Amniotic stem cell (primary cell): ENCODE measurements at regions not wholly inside any gene's neighbourhood (a gene's known extent, or its start where the extent isn't known, plus 50 kb on each side); places are given as distances from the start of the nearest gene placed in this dataset.

Experiments used
- DNase-seq: peaks from one replicate; lab custom pipeline; 2025; lab: John Stamatoyannopoulos, UW

DNA sequence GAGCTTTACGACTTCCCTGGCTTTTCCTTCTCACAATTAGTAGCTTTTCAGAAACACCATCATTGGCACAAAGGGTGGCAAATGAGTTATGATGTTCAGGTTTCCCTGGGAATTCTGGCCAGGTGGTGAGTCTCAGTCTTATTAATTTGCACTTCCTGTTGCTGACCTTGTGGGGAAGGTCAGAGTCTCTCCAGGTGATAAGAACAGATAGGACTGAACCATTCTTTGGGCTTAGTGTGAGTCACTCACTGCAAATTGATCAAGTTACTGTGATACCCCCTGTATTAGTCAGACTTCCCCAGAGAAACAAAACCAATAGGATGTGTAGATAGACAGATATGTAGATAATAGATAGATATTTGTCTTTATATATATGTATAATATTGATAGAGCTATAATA is 53.8 kb upstream of the RANBP3L start:
- no peak for DNase-seq

GRCh38 chr5:36356915-36357314 is 55.2 kb upstream of the RANBP3L start:
- no peak for DNase-seq

DNA sequence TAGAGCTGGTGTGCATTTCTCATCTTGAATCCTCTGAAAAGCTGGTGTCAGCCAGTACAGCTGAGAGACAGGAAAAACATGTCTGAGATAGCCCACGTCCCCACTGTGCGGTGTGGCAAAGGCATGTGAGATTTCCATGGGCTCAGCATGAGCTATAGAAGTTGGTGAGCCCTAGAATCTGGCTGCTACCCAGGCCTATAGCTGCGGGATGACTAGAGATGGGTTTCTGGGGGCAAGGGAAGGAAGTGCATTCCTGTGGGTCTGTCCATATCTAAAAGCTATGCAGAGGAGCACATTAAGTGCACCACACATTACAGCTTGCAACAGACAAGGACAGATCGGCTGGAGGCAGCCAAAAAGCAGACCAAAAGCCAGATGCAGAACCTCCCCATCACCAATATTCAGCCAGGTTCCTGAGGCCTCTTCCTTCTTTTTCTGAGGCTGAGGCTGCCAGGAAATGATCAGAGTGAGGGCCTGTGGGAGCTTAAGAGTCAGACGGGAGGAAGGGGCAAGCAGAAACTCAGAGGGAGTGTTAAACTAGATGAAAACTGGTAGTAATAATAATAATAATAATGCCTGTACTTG is 55.8 kb upstream of the RANBP3L start:
- peak; percentile 7 for DNase-seq

DNA sequence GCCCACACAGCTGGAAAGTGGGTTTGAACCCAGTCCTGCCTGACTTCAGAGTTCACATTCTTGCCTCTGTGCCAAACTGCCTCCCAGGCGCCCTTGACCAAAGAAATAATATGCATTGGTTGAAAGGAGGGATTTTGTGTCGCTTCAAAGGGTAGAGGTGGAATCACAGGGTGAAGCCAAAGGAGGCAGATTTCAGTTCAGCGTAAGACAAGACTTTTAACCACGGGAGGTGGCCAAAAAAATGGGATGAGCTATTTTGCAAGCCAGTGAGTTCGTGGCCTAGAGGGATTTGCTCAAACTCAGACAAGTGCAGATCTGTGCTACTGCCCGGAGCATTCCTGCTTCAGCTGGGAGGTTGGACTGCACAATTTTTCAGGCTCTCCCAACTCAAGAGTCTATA is 57.6 kb upstream of the RANBP3L start:
- DNase-seq, result no peak

- DNase-seq, result no peak
Measured at GRCh38 chr5:36360307-36360706, 58.6 kb upstream of the RANBP3L start.

DNA sequence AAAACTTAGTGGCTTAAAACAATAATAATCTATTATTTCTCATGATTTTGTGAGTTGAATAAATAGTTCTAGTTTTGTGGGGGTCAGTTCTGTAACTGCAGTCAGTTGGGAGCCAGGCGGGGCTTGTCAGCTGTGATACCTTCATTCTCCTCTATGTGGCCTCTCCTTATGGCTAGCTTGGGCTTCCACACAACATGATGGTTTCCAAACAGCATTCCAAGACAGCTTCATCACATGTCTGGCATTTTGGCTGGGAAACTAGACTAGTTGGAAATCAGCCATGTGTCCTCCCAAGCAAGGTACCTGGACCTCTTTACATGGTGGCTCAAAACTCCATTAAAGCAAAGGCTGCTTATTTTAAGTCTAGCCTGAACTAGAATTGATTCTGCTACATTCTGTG is 61.4 kb upstream of the RANBP3L start:
- DNase-seq, result no peak

DNA sequence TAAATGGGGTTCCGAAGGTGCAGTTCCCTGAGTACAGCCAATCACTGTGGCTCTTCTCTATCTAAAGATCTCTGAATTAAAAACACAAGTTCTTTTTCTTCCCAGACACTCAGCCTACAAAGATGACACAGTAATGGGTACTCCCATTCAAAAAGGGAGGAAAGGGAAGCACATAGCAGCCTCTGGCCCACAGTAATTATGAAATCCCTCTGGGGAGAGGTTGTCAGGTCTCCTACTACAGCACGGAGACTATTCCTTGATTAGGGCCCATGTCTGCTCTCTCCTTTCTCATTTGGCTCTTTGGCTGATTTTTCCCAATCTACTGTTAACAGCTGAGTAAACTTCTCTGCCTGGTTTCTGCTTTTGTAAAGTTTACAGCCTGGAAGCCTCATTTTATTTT is 62.0 kb upstream of the RANBP3L start:
- DNase-seq, result no peak

GRCh38 chr5:36364473-36364872 is 62.8 kb upstream of the RANBP3L start:
- no peak for DNase-seq

GRCh38 chr5:36365896-36366295 is 64.2 kb upstream of the RANBP3L start:
- DNase-seq, result no peak

DNA sequence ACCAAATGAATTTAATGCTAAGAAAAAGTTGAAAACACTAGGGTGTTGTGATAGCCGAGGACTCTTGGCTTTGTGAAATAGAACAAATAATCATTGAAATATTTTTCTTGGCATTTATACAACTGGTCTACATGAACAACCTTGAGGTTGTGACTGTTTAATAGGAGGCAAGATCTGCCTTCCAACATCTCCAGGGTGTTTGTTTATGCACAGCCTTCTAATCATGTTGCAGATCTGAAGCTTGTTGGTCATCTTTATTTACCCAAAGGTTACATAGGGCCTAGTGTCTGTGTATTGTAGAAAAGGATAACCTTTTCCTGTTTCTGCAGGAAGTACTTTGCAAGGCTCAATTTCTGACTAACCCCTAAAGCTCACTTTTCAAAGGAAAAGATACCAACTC is 65.2 kb upstream of the RANBP3L start:
- DNase-seq, result no peak

DNA sequence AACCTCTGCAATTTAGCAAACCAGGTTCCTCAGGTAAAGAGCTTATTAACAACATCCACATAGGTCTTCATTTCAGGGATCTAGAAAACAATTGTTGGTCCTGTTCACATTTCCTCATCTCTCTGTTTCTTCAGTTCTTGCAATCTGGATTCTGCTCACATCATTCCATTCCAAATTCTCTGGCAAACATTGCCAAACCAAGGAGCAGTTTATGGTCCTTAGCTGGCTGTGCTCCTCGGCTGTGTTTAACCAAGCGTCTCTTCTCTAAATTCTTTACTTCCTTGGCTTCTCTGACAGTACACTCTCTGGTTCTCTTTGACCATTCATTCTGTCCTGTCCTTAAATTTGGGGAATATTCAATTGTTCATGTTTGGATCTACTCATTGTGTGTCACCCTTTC is 65.8 kb upstream of the RANBP3L start:
- no peak for DNase-seq

- DNase-seq, result no peak
Measured at GRCh38 chr5:36369219-36369690, 67.6 kb upstream of the RANBP3L start.

DNA sequence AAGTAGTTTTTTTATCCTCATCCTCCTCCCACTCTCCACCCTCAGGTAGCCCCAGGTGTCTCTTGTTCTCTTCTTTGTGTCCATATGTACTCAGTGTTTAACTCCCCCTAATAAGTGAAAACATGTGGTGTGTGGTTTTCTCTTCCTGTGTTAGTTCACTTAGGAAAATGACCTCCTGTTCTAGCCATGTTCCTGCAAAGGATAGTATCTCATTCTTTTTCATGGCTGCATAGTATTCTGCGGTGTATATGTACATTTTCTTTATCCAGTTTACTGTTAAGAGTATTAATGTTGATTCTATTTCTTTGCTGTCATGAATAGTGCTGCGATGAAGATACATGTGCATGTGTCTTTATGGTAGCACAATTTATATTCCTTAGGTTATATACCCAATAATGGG is 68.4 kb upstream of the RANBP3L start:
- DNase-seq, result no peak

DNA sequence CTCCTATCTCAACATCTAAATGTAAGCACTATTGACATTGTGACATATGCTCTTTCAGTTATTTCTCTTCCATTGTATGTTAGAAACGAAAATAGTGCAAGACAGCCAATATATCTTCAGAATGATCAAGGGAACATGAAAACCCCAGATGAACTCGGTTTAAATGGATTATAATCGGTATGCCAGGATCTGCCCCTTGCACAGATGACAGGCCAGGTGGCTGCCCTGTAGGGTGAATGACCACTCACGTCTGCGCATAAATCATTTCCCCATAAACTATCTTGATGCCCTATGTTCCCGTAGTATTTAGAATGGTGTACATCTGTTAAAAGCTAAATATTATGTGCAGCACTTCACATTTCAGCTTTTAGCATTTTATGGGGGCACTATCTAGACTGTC is 69.7 kb upstream of the RANBP3L start:
- no peak for DNase-seq

GRCh38 chr5:36373527-36374086 is 71.9 kb upstream of the RANBP3L start:
- no peak for DNase-seq

DNA sequence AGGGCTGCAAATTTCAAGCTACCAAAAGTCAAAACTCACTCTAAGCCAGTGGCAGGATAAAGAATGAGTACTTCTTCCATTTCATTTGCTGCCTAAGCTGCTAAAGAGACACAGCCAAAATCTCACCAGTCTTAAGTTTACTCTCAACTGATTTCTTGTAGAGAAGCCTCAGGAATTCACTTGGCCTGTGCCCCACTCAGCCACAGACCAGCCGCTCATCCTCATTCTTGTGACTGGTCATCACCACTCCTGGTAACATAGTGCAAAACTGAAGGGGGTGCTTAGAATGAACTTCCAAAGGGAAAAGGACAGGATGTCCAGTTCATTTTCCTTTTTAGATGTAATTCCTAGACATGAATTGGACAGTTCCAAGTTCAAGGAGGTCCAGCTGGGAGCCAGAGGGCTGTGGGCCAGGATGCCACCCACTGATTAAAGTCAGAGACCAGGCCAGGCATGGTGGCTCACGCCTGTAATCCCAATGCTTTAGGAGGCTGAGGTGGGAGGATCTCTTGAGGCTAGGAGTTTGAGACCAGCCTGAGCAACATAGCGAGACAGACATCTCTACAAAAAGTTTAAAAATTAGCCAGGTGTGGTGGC is 72.7 kb upstream of the RANBP3L start:
- DNase-seq, result no peak

DNA sequence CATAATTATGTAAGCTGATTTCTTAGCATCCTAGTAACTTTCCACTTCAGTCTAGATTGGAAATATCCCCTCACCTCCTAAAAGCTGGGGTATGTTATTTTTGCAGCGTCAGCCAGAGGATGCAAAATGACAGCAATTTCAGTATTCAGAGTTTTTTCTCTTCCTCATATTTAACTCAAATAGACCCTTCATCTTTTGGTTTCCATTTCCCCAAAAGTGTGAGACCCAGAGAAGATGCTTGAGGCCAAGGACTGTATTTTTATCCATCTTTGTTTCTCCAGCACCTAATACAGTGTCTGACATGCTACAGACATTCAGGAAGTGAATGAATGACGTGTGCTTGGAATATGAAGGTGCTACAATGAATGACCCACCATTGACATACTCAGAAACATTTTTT is 75.5 kb upstream of the RANBP3L start:
- DNase-seq, result no peak

DNA sequence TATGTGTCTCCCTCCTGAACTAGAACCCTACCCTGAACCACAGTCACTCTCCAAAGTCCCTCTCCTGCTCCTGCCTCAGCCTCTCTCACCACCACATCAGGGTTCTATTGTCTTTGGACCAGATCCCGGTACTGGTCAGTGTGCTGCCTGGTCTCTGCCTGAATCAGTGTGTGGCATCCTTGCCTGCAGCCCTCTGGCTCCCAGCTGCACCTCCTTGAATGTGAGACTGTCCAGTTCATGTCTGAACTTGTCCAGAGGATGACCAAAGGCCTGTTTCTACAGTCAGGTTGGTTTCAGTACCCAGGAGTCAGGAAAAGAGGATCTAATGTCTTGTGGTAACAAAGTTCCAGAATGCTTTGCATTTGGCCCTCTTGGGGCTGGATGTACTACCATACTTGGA is 76.8 kb upstream of the RANBP3L start:
- no peak for DNase-seq

GRCh38 chr5:36382890-36383289 is 81.2 kb upstream of the RANBP3L start:
- DNase-seq, result no peak

GRCh38 chr5:36383942-36384341 is 82.2 kb upstream of the RANBP3L start:
- no peak for DNase-seq

DNA sequence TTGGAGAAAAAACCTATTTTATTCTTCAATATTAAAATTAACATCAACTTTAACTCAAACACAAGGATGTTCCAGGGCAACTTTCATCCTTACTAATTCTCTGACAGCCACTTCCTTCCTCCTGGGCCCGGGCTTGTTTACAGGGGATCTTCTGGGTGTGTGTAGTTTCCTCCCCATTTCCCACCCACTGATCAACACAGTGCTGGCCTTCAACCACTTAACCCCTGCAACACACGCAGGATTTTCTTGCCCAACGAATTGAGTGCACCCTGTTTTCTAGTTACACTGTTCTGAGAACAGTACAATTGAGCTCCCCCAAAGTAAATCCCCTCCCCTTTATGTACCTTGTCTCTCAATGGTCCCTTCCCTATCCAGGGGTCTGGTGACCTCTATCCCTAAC is 83.1 kb upstream of the RANBP3L start:
- DNase-seq, result no peak

DNA sequence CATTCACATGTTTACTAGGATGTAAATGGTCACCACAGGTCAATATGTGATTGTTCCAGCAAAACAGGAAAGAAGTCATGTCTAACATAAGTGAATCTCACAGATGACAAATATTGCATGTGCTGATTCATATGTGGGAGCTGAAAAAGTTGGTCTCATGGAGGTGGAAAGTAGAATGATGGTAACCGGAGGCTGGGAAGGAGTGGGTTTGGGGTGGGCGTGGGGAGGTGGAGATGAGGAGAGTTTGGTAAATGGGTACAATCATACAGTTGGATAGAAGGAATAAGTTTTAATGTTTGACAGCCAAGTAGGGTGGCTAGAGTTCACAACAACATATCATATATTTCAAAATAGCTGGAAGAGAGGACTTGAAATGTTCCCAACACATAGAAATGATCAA is 83.8 kb upstream of the RANBP3L start:
- no peak for DNase-seq

DNA sequence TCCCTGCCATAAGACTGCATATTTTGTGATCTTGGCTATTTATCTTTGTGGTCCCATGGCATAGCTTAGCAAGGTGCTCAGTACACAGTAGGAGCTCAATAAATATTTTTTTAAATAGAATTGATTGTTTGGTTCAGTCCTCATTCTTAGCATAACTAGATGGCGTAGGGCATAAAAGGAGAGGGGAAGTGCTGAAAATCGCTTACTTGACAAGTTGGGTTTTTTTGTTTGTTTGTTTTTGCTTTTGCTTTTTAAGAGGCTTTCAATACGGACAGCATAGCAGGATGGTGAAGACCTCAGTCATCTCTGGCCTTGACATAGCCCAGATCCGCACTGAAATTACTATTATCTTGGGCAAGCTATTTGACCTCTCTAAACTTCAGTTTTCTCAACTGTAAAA is 86.6 kb upstream of the RANBP3L start:
- no peak for DNase-seq

DNA sequence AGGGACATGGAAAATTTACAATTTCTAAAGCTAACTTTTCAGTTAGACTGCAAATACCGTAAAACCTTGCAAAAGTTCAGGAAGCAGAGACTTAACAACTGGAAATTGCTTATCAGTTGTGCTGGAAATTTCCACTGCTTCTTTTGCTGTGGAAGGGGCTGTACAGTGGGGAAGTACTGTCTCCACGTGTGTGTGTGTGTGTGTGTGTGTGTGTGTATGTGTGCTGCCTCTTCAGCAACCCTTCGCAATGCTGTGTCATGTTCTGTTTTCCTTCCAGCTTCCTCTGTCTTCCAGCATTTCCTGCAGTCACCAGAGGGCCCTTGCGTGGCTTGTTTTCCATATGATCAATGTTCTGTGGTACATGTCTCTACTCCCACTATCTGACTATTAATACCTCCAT is 87.5 kb upstream of the RANBP3L start:
- no peak for DNase-seq
